GM12878 (cell line): ENCODE measurements at regions not wholly inside any gene's neighbourhood (a gene's known extent, or its start where the extent isn't known, plus 50 kb on each side); places are given as distances from the start of the nearest gene placed in this dataset.

ENCODE experiments used
- ATAC-seq: fragments of 200-7000 bp; cut with Tn5 transposase; 3 replicates; pipeline ENCODE4 v1.9.1; 2020; ENCODE audit warnings: mild to moderate bottlenecking, moderate library complexity
- BruUV-seq: library from RNA; stranded (reverse); fragments of 400-500 nt; replicated peaks from 2 replicates; lab custom pipeline; 2021; lab: Mats Ljungman, UMichigan
- CTCF ChIA-PET: fragments of 300-600 bp; sonication (Branson Sonifier 250); formaldehyde crosslinking; extraction: SDS; loops from one replicate; lab custom pipeline; 2021; ENCODE audit warnings: inconsistent platforms; lab: Yijun Ruan, JAX
- POLR2A ChIA-PET: fragments of 350-600 bp; formaldehyde crosslinking; extraction: SDS; loops from one replicate; lab custom pipeline; 2021; ENCODE audit warnings: inconsistent platforms; lab: Charles Lee
- RAD21 ChIA-PET: fragments of 300-600 bp; sonication (Branson Sonifier 250); formaldehyde crosslinking; loops from one replicate; lab custom pipeline; 2023; ENCODE audit warnings: antibody characterized with exemption; ENCODE audit not compliant: unreplicated experiment; lab: Charles Lee
- SMC1A ChIA-PET: fragments of 300-600 bp; sonication (Branson Sonifier 250); formaldehyde crosslinking; loops from one replicate; lab custom pipeline; 2023; ENCODE audit not compliant: unreplicated experiment, uncharacterized antibody; lab: Charles Lee
- DNase-seq: peaks from one replicate; pipeline ENCODE4 v3.0.0-alpha.2; 2011; ENCODE audit warnings: low read depth, low spot score
- FAIRE-seq: peaks from 3 replicates; lab custom pipeline; 2011; peaks lifted over from hg19 to GRCh38; lab: Jason Lieb, UNC
- H2AFZ ChIP-seq: 2 replicates; pipeline ENCODE4 v1.6.0; 2011; ENCODE audit warnings: low read depth, low read length, control low read depth; ENCODE audit not compliant: control insufficient read depth
- H3K27ac ChIP-seq: 2 replicates; pipeline ENCODE4 v1.5.1; 2011; ENCODE audit warnings: control low read depth; ENCODE audit not compliant: control insufficient read depth, insufficient read depth
- H3K27me3 ChIP-seq, 2 experiments: replicated peaks in 1 of 2; 2 replicates each; pipeline versions ENCODE4 v1.6.0 to v1.6.1; 2011; ENCODE audit warnings: low read length in 1 of 2; ENCODE audit not compliant: control insufficient read depth in 2 of 2, insufficient read depth in 2 of 2
- H3K36me3 ChIP-seq, 2 experiments: 2 replicates each; pipeline ENCODE4 v1.5.1; 2011; ENCODE audit warnings: low read length in 1 of 2; ENCODE audit not compliant: control insufficient read depth in 2 of 2, insufficient read depth in 2 of 2
- H3K4me1 ChIP-seq: 2 replicates; pipeline ENCODE4 v1.6.1; 2011; ENCODE audit warnings: mild to moderate bottlenecking, low read length, moderate library complexity, mixed read lengths; ENCODE audit not compliant: control insufficient read depth, insufficient read depth
- H3K4me2 ChIP-seq: 2 replicates; pipeline ENCODE4 v1.6.0; 2011; ENCODE audit warnings: control low read depth; ENCODE audit not compliant: control insufficient read depth, insufficient read depth
- H3K4me3 ChIP-seq: fragments of 200-600 bp; sonication (generic); 2 replicates; pipeline ENCODE4 v1.5.1; 2016
- H3K79me2 ChIP-seq: 2 replicates; pipeline ENCODE4 v1.6.0; 2011; ENCODE audit warnings: low read length; ENCODE audit not compliant: control insufficient read depth, insufficient read depth
- H3K9ac ChIP-seq: 2 replicates; pipeline ENCODE4 v1.8.0; 2011; ENCODE audit warnings: low read length, control low read depth, mixed read lengths; ENCODE audit not compliant: control insufficient read depth, insufficient read depth
- H3K9me3 ChIP-seq: replicated peaks from 3 replicates; pipeline ENCODE4 v1.5.1; 2011; ENCODE audit warnings: mild to moderate bottlenecking, low read length; ENCODE audit not compliant: control insufficient read depth, insufficient read depth
- H4K20me1 ChIP-seq: 2 replicates; pipeline ENCODE4 v1.6.0; 2011; ENCODE audit not compliant: control insufficient read depth, insufficient read depth
- BCL11A ChIP-seq: IDR thresholded peaks from 2 replicates; pipeline ENCODE4 v1.6.1; 2011; ENCODE audit warnings: low read depth, low read length
- BRCA1 ChIP-seq: IDR thresholded peaks from 2 replicates; pipeline ENCODE4 v1.6.1; 2011; ENCODE audit warnings: low read depth, low read length, improper control_type of control experiment
- EED ChIP-seq: sonication (generic); IDR thresholded peaks from 2 replicates; pipeline ENCODE4 v1.6.1; 2016; ENCODE audit warnings: antibody characterized with exemption, low read depth
- ESRRA ChIP-seq: IDR thresholded peaks from 2 replicates; pipeline ENCODE4 v1.6.1; 2012; ENCODE audit warnings: mild to moderate bottlenecking, low read length, improper control_type of control experiment
- HDAC2 ChIP-seq: fragments of 200-600 bp; sonication (generic); IDR thresholded peaks from 2 replicates; pipeline ENCODE4 v1.6.1; 2017
- MTA3 ChIP-seq: IDR thresholded peaks from 2 replicates; pipeline ENCODE4 v1.6.1; 2012; ENCODE audit warnings: low read length, inconsistent platforms, borderline replicate concordance
- MYB ChIP-seq: fragments of 150-350 bp; IDR thresholded peaks from 2 replicates; pipeline ENCODE4 v1.6.1; 2014; ENCODE audit warnings: mild to moderate bottlenecking, low read depth, low read length, borderline replicate concordance
- NR2F1 ChIP-seq: fragments of 450-650 bp; conservative IDR thresholded peaks from 2 replicates; pipeline ENCODE4 v1.6.1; 2017; ENCODE audit warnings: mild to moderate bottlenecking
- RFX5 ChIP-seq: IDR thresholded peaks from 2 replicates; pipeline ENCODE4 v1.6.1; 2011; ENCODE audit warnings: low read depth, low read length, improper control_type of control experiment
- WGBS: methylation state at CpG from one replicate; pipeline ENCODE4 v1.1.6; 2016; ENCODE audit warnings: low lambda C conversion rate; ENCODE audit not compliant: insufficient replicate concordance, insufficient coverage; ENCODE audit errors: missing lambda C conversion rate; 5-methylcytosine and 5-hydroxymethylcytosine counted together
- in situ Hi-C: fragments of 300-500 bp; cut with MboI; formaldehyde crosslinking; loops from 9 replicates; pipeline ENCODE4 v1.14.3; 2018; ENCODE audit warnings: mixed read lengths
- intact Hi-C: fragments of 100-400 bp; cut with micrococcal nuclease; formaldehyde crosslinking; loops from one replicate; pipeline ENCODE4 v1.14.2; 2022; ENCODE audit not compliant: unreplicated experiment
- TF ChIP-seq, protein P1 (sequence below): fragments of 450-650 bp; IDR thresholded peaks from 2 replicates; pipeline ENCODE4 v1.6.1; 2017; ENCODE audit warnings: mild to moderate bottlenecking, low read depth, inconsistent platforms; ENCODE audit not compliant: poor library complexity, severe bottlenecking
- TF ChIP-seq, protein P2 (sequence below): IDR thresholded peaks from 2 replicates; pipeline ENCODE4 v1.6.1; 2012; ENCODE audit warnings: low read depth, low read length, improper control_type of control experiment

DNA sequence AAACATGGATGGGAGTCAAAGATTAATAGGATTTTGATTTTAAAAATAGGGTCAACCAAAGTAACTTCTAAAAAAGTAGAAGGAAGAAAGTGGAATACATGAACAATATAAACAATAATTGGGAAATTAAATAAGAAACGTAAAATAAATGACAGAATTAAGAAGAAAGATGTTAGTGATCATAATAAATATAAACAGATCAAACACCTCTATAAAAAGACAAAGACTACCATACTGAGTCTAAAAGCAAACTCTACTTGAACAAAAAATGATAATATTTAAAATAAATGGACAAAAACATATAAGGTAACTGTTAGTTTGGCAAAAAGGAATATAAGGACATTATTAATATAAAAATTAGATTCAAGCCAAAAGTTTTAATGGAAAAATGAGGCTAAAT lies 57.7 kb upstream of the ZNF618 start:
- in situ Hi-C loops (no loop called here), intact Hi-C loops (no loop called here)
- ChIA-PET POLR2A (no interaction called here), SMC1A (no interaction called here), CTCF (no interaction called here), RAD21 (no interaction called here)
- H3K9me3 ChIP-seq: no peaks in the 10 kb centered on the region
- no peak overlapping the region for H3K9ac ChIP-seq
- no peaks in the 10 kb centered on the region for H4K20me1 ChIP-seq
- no peaks in the 10 kb centered on the region for H3K36me3 ChIP-seq
- H2AFZ ChIP-seq: no peak overlapping the region
- no peak overlapping the region for H3K4me2 ChIP-seq
- H3K4me1 ChIP-seq: no peaks in the 10 kb centered on the region
- no peak overlapping the region for H3K4me3 ChIP-seq
- no peaks in the 10 kb centered on the region for H3K79me2 ChIP-seq
- H3K27me3 ChIP-seq: no peaks in the 10 kb centered on the region
- DNase-seq (no peak), FAIRE-seq (no peak), ATAC-seq (no peak)
- WGBS: 0% methylated on average over 1 of the region's 1 CpG
- TF ChIP-seq BCL11A (no peak), ESRRA (no peak), NR2F1 (no peak)
- TF ChIP-seq, protein P1, sequence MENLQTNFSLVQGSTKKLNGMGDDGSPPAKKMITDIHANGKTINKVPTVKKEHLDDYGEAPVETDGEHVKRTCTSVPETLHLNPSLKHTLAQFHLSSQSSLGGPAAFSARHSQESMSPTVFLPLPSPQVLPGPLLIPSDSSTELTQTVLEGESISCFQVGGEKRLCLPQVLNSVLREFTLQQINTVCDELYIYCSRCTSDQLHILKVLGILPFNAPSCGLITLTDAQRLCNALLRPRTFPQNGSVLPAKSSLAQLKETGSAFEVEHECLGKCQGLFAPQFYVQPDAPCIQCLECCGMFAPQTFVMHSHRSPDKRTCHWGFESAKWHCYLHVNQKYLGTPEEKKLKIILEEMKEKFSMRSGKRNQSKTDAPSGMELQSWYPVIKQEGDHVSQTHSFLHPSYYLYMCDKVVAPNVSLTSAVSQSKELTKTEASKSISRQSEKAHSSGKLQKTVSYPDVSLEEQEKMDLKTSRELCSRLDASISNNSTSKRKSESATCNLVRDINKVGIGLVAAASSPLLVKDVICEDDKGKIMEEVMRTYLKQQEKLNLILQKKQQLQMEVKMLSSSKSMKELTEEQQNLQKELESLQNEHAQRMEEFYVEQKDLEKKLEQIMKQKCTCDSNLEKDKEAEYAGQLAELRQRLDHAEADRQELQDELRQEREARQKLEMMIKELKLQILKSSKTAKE: no peak
- no TSS peak for BruUV-seq
- no peak overlapping the region for H3K27ac ChIP-seq

DNA sequence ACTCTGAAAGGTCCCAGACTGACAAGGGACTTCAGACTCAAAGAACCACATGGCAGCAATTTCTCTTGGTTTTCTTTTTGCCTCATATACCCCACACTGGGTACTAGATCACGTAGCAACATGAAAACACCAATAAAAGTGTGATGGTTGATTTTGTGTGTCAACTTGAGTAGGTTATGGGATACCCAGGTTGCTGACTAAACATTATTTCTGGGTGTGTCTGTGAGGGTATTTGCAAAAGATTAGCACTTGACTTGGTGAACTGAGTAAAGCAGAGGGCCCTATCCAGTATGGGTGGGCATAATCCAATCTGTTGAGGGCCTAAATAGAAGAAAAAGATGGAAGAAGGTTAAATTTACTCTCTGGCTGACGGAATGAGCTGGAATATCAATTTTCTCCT lies 53.8 kb upstream of the ZNF618 start:
- WGBS: 6% methylated on average over 2 of the region's 2 CpGs
- ChIA-PET CTCF (no interaction called here), SMC1A (no interaction called here), POLR2A (no interaction called here), RAD21 (no interaction called here)
- Histone ChIP-seq H3K4me3 (no peak overlapping the region), H2AFZ (no peak overlapping the region), H3K27ac (no peak overlapping the region), H4K20me1 (no peaks in the 10 kb centered on the region), H3K36me3 (no peaks in the 10 kb centered on the region), H3K79me2 (no peaks in the 10 kb centered on the region), H3K4me1 (no peaks in the 10 kb centered on the region), H3K9ac (no peak overlapping the region), H3K9me3 (no peaks in the 10 kb centered on the region), H3K27me3 (no peaks in the 10 kb centered on the region), H3K4me2 (no peak overlapping the region)
- no TSS peak for BruUV-seq
- DNase-seq (no peak), FAIRE-seq (no peak), ATAC-seq (no peak)
- intact Hi-C loops: no loop called here
- TF ChIP-seq BRCA1 (no peak), HDAC2 (no peak), MTA3 (no peak), RFX5 (no peak), EED (no peak), MYB (no peak)
- TF ChIP-seq, protein P2, sequence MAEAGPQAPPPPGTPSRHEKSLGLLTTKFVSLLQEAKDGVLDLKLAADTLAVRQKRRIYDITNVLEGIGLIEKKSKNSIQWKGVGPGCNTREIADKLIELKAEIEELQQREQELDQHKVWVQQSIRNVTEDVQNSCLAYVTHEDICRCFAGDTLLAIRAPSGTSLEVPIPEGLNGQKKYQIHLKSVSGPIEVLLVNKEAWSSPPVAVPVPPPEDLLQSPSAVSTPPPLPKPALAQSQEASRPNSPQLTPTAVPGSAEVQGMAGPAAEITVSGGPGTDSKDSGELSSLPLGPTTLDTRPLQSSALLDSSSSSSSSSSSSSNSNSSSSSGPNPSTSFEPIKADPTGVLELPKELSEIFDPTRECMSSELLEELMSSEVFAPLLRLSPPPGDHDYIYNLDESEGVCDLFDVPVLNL: no peak
- in situ Hi-C loops: no loop called here
